Ishikawa (cell line): ENCODE measurements at regions not wholly inside any gene's neighbourhood (a gene's known extent, or its start where the extent isn't known, plus 50 kb on each side); places are given as distances from the start of the nearest gene placed in this dataset.

Experiments used
- EP300 ChIP-seq: IDR thresholded peaks from 2 replicates; pipeline ENCODE4 v1.6.1; 2012; ENCODE audit warnings: borderline replicate concordance
- RAD21 ChIP-seq: IDR thresholded peaks from 2 replicates; pipeline ENCODE4 v1.6.1; 2012; ENCODE audit warnings: low read depth
- YY1 ChIP-seq: IDR thresholded peaks from 2 replicates; pipeline ENCODE4 v1.6.1; 2012; ENCODE audit warnings: low read depth
- ZBTB7A ChIP-seq: IDR thresholded peaks from 2 replicates; pipeline ENCODE4 v1.6.1; 2012; ENCODE audit warnings: low read depth
- TF ChIP-seq, protein P1 (sequence below): IDR thresholded peaks from 2 replicates; pipeline ENCODE4 v1.6.1; 2012

DNA sequence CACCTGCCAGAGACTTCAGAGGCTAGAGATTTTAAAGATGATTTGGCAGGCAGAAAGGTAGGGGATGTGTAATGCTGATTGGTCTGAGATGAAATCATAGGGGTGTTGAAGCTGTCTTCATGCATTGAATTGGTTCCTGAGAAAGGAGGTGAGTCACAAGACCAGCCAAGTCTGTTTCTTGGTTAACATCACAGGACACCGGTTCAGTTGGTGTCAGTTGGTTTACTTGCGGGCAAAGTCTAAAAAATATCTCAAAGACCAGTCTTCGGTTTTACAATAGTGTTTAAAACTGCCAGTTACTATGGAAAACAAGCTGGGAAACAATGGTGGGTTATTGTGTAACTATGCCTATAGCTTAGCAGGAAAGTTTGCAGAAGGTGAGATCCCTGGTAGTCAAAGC lies 305.9 kb downstream of the BARHL2 start:
- TF ChIP-seq ZBTB7A (no peak), EP300 (no peak), YY1 (no peak), RAD21 (no peak)
- TF ChIP-seq, protein P1, sequence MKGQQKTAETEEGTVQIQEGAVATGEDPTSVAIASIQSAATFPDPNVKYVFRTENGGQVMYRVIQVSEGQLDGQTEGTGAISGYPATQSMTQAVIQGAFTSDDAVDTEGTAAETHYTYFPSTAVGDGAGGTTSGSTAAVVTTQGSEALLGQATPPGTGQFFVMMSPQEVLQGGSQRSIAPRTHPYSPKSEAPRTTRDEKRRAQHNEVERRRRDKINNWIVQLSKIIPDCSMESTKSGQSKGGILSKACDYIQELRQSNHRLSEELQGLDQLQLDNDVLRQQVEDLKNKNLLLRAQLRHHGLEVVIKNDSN, result no peak
